HG02759 (cell line): ENCODE measurements at regions not wholly inside any gene's neighbourhood (a gene's known extent, or its start where the extent isn't known, plus 50 kb on each side); places are given as distances from the start of the nearest gene placed in this dataset.

Source experiments
- ATAC-seq: cut with Tn5 transposase; IDR thresholded peaks from one replicate; pipeline ENCODE4 v1.9.1; 2021; ENCODE audit warnings: mild to moderate bottlenecking, moderate library complexity; ENCODE audit not compliant: unreplicated experiment

DNA sequence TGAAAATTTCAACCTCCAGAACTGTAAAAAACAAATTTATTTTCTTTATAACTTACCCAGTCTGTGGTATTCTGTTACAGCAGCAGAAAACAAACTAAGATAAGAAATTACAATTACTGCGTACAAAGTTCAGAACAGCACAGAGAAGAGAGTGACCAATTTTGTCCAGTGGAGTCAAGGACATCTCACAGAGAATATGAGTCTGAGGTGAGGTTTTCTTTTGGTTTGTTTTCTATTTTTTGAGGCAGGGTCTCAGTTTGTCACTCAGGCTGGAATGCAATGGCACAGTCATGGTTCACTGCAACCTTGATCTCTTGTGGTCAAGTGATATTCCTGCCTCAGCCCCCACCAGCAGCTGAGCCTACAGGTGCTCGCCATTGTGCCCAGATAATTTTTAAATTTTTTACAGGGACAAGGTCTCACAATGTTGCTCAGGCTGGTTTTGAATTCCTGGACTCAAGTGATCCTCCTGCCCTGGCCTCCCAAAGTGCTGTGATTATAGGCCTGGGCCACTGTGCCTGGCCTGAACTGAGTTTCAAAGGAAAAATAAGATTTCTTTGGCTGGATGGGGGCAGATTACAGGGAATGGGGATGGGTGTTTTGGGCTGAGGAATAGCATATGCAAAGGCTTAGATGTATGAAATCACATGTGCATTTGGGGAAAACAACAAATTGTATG is 201.1 kb upstream of the USP24 start:
- no peak for ATAC-seq

DNA sequence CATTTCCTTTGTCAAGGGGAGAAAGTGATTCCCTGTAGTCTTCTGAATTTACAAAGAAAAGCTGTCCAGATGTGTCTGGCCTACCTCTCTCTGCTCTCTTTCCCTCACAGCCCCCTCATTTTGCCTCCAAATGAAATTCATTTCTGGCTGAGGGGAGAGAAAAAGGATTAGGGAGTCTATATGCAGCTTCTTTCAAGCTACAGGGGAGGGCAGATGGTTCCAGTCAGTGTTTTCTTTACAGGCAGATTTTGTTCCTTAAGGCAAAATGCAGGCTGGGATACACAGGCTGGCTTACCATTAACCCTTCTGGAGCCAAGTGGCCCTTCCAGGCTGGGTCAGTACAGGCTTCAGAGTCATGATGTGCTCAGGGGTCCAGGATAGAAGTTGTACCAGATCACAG is 198.1 kb upstream of the USP24 start:
- no peak for ATAC-seq

DNA sequence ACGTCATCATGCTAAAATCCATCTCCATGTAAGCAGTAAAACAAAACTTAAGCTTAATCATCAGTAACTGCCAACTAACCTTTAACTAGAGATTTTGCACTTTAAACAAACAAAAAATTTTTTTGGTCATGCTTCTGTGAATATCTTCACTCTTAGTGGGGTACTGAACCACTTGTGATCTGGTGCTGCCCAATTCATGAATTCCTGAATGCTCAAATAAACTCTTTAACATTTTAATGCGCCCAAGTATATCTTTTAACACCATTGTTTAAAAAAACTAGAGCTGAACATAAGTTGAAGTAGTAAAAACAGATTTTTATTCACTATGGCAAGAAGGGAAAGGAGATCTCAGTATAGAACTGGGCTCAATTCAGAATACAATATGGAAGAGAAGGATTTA is 196.9 kb upstream of the USP24 start:
- no peak for ATAC-seq

DNA sequence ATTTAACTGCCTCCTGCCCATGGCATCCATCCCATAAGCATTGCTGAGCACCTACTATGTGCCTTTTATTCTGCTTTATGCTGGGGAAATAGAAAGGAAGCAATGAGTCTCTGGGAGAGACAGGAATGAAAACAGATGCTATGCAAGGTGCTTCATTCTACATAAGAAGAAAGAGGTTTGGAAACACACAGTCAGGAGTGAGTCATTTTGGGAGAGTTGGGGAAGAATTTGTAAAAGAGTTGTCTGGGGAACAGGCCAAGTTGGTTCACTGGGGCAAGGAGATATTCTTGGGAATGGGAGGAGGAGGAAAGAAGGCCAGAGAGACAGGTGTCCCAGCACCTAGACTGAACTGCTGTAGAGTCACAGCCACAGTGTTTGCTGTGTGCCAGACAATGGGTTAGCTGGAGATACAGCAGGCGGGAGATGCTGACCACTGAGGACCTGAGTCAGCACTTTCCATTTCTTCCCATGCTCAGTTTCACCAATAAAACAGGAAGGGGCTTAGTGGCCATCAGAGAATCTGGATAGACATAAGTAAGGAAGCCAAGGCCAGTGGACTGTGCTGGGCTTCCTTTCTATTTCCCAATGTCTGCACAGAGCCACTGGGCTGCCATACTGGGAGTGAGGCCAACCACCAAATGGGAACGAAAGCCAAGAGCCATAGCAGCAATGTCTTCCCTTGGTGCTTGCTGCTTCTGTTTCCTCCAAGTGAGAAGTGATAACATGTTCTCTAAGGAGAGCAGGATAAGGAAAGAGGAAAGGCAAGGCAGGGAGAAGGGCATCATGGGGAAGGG is 187.7 kb upstream of the USP24 start:
- no peak for ATAC-seq

DNA sequence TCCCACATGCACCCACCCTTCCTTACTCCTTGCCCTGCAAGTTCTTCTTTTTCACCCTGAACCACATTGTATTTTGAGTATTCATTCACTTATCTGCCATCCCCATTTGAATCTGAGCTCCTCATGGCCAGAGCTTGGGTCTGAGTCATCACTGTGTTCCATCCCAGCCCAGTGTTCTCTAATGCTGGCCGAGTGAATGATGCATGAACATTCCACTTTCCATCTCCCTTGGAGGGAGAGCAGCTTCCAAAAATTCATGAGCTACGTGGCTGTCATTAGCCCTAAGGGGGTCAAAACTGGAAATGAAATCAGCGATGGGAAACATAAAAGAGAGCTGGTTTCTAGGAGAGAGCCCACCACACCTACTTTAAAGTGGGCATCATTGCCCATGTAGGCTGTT is 187.0 kb upstream of the USP24 start:
- no peak for ATAC-seq

DNA sequence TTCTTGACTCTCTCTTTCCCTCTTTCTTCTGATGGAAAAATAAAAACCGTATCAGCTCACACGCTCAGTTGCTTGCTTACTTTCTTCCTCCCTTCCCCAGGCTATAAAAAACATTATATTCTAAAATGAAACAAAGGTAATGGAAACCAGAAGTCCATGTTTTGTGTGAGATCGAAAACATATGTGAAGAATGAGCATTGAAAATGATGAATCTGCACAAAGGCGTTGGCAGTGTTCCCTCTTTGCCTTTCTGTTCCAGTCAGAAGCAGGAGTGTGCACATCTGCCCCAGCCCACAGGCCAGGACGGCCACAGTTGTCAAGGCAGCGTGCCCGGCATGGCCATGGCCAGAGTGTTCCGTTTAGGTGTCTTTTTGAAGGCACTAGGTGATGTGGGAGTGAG is 185.3 kb upstream of the USP24 start:
- no peak for ATAC-seq

DNA sequence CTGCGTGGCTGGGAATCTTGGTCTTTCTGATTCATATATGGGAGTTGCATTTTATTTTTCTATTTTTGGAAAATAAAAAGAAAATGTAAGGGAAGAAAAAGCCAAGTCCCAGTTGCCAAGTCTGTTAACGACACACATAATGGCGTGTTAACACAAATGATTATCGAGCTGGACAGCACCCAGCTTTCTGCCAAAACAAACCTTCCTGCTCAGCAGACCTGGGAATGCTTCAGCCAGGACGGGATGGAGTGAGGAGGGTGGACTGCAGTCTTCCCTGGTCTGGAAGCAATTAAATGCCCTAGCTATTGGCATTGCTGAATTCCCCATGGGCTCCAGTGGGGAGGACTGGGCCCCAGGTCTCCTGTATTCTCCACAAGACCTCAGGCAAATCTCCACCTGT is 184.2 kb upstream of the USP24 start:
- ATAC-seq, result no peak

DNA sequence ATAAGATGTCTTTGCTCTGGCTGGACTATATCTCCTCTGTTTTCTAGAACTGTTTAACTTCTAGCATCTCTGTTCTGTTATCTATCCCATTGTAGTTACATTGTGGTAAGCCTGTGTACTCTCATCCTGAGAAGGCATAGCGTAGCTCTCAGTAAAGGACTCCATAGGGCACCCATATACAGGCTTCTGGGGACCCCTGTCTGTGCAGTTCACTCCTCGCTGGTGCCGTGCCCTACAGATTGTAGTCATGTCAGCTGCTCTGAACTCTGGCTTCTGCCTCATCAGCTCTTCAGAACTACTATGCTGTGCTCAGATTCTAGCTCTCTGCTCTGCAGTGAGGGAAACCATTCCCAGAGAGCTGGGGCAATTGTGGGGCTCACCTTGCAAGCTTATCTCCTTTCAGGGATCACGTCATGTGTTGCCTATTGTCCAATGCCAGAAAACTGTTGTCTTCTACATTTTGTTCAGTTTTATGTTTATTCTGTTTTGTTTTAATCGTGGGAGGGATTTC is 181.3 kb upstream of the USP24 start:
- no peak for ATAC-seq

DNA sequence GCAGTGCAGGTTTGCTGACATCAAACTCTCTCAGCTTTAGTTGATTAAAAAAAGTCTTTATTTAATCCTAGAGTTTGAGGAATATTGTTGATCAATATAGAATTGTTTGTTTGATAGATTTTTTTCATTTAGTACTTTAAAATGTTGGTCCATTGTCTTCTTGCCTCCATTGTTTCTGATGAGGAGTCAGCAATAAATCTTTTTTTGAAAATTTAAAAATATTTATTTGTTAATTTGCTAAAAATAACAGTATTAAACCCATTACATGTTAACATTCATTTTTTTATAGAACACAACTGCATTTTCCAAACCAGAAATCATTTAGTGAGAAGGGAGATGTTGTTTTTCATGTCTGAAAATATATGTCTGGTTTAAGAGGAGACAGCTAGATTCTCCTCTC is 173.8 kb upstream of the USP24 start:
- no peak for ATAC-seq

DNA sequence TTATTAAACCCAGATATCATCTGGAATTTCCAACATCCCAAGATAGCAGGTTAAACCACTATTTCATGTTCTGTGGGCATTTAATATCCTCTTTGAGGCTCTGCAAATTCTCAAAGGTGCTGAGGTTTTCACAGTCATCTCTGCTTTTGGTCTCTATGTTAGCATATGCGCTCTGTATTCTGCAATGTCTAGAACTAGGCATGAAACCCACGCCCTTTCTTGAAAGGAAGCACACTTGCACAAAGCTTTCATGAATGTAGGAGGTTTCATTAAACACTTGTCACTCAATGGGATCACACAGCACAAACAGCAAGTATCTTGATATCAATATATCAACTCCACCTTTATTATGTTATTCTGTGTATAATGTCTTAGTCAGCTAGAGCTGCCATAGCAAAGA is 172.0 kb upstream of the USP24 start:
- ATAC-seq, result no peak

DNA sequence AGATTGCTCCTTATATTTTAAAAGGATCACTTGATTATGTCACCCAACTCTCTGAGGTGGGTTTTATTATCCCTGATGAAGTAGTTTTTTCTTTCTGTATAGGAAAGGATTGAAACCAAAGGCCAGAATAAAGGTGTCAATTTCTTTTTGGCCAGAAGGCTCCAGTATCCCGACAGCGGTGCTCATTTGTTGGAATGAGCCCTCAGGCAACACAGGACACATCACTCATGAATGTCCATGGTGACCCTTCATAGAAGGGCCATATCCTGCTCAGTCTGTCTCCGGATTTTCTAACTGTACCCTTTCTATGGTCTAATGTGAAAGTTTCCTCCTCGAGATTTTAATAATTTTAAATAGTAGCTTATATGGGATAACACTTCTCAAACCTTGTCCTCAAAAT is 171.3 kb upstream of the USP24 start:
- ATAC-seq, result no peak

DNA sequence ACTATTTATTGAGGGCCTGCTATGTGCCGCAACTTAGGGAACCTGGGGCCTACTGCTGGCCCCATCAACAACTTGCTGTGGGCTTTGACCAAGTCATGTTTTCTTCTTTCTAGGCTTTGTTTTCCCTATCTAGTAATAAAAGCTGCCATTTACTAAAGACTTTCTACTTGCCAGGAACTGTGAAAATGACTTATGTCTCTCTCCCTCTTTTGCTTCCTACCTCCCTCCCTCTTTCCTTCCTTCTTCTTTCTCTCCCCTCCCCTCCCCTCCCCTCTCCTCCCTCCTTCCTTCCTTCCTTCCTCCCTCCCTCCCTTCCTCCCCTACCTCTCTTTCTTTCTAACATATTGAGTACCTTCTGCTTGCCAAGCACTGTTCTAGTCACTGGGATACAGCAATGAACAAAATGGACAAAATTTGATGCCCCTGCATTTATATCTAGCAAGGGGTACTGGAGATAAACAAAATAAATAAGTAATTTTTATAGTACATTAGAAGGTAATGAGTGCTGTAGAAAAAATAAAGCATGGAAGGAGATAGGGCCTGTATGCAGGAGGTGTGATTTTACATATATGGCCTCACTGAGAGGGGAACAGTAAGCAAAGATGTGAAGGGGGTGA is 170.3 kb upstream of the USP24 start:
- no peak for ATAC-seq

DNA sequence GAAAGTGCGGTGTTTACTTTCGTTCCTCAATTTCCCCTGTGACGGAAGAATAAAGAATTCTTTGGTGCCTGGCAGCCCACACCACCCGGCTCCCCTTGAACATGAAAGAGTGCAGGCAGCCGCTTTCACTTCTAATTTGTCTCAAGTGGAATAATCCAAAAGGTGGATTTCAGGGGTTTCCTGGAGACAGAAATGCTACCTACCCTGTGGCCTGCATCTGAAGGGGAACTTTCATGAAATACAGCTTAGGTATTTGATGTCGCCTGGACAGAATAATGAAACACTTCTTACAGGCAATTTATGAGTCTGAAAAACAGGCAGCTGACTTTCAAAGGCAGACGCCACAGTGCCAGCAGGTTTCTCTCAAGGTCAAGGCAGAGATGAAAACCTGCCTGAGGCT is 169.5 kb upstream of the USP24 start:
- ATAC-seq, result no peak

DNA sequence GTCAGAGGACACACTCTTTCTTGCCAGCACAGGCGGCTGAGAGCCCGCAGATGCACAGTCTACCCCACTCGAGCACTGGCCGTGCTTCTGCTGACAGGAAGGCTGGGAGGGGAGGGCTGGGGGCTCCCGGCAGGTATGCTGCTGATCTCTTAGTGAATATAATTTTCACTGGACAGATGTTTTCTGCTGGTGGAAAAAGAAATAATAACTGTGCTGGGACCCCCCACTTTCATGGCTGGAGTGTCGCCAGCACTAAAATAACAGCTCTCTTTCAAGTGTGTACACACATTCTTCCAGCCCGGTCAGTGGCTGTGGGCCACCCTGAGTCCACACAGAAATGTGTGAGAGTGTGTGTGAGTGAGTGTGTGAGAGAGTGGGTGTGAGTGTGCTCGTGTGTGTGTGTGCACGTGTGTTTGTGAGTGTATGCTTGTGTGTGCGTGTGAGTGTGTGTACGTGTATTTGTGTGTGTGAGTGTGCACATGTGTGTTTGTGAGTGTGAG is 167.7 kb upstream of the USP24 start:
- no peak for ATAC-seq

DNA sequence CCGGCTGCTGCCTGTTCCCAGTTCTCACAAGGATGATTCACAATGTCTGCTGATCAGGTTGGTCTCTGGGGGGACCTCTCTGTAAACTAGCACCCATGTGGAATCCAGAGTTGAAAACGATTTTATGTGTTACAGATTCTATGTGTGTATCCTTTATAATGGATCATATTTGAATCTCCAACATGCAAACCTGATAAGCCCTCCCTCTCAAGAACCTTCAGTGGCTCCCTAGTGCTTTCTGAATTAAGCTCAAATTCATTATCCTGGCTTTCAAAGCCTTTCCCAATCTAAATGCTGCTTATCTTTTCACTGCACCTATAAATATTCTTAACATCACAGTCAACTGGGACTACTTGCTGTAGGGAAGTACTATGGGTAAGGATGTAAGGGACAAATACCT is 166.8 kb upstream of the USP24 start:
- no peak for ATAC-seq

DNA sequence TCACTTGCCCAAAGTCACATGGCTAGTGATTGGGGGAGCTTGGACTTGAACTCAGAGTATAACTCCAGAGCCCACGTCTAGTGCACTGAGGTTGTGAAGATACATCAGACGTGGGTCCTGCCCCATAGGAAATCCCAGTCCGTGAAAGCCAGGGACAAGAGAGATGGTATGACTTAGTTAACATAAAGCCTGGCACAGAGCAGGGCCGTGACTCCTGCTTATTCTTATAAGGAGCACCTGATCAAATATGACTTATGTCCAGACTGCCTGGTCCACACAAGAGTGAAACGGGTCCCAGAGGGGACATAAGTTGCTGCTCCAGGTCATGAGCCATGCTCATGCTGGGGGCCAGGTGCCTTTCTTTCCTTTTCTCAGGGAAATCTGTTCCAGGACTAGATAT is 166.3 kb upstream of the USP24 start:
- ATAC-seq, result no peak

DNA sequence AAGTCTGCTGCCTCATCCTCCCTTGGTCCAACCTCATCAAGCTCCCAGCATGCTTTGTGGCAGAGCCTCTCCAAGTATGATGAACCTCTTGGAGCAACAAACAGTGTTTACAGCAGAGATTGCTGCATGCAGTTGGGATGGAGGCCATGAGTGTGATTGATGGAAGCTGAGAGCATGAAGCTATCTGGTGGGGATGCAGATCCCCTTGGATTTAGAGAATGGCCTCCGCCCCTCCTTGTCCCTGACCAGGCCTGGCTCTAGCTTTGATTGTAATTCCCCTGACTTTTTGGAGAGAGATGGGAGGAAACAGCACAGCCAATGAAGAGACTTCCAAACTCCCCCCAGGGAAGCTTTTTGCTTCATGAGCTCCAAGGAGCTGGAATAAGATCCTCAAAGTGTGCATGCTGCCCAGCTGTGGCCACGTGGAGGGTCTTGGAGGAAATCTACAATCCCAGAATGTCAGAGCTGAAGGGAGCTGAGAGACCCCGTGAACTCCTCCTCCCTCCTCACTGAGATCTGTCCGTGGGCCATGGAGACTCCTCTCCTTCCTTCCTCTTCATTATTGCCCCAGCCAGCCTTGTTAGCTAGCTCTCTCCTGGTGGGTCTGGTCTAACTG is 165.3 kb upstream of the USP24 start:
- ATAC-seq, result no peak

DNA sequence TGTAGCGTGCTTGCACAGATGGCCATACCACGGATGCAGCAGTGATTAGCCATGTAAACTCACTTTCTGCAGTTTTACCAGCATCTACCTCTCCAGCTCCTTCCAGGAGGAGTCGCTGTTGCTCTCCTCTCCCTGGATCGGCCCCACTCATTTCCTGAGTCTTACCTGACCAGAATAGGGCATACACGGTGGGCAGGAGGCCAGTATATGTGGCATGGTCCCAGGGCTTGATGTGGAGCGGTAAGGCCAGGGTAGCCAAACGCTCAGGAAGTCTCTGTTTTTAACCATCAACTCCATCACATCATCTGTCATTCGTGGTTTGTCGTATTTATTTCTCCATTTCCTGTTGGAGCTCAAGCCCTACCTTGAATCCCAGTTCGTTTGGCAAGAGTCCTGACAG is 163.4 kb upstream of the USP24 start:
- ATAC-seq, result no peak

DNA sequence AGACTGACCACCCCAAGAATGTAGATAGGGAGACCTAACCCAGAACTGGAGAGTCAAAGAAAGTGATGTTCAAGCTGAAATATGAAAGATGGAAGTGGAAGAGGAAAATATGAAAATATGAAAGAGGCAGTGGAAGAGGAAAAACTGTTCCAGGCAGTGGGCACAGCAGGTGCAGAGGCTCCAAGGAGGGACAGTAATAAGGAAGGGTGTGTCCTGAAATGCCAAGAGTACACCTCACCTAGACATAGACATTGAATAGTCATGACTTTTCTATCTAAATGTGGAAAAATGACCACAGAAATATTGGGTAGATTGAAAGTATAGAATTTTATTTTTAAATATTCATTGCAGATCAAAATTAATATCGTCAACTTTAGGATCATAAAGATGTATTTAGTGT is 161.7 kb upstream of the USP24 start:
- ATAC-seq, result no peak

DNA sequence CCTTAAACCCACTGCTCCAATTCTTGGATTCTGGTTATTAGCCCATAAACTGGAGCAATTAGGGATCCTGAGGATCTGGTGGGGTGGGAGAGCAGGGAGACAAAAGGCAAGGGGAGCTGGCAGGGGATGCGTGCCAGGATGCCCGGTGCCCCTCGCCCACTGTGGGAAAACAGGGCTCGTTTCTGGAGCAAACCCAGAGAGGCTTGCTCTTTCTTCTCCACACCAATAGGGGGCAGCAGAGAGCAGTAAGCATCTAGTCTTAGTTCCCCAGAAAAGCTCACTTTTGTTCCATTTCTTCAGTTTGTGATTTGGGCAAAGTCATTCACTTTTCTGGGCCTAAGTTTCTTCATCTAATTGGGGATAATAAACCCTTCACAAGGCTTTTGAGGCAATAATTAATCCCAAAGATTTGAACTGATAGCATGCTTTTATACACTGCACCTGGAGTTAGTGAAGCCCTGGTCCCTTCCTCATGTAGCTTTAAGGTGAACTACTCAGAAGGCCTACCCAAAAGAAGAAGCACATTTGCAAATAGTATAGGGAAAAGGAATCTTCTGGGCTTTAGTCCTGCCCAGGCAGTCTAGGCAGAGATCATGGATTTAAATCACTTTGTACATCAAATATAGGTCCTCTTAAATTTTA is 160.6 kb upstream of the USP24 start:
- ATAC-seq, result no peak
